ENCODE measurements at regions not wholly inside any gene's neighbourhood (a gene's known extent, or its start where the extent isn't known, plus 50 kb on each side); places are given as distances from the start of the nearest gene placed in this dataset.
A peak's percentile ranks its signal among the peaks of the same experiment; 100 is the strongest.

GRCh38 chr2:215828528-215829184, 184.7 kb downstream of the MREG start:
- H3K9me2 ChIP-seq = no peaks in the 10 kb centered on the region
- H3K4me1 ChIP-seq (ENCODE audit: control insufficient read depth in 1 of 2, insufficient read depth in 2 of 2, low read depth in 1 of 2, low read length in 1 of 2) = peaks cover 3 to 21% of the 10 kb centered on the region in 2 experiments; a peak in 2 of 4 replicates
- peaks cover 13% of the 10 kb centered on the region for H3F3A ChIP-seq (replicated peaks; ENCODE audit: insufficient read depth)
- H3K9ac ChIP-seq = no peak overlapping the region
- 77% methylated on average over 10 of the region's 10 CpGs for WGBS (ENCODE audit: low lambda C conversion rate)
- ChIA-PET POLR2A (no interaction called here), CTCF (interaction anchor here (0.6 to 2.0 kb wide), 17 partner anchors 11 to 654 kb away, joined by 3 to 14 read pairs (median 3); no protein-coding TSS in a partner anchor)
- H3K36me3 ChIP-seq (replicated peaks in 1 of 2; ENCODE audit: control insufficient read depth in 1 of 2, insufficient read depth in 2 of 2, low read length in 1 of 2) = no peaks in the 10 kb centered on the region
- peak; percentile 46 for DNase-seq
- TF ChIP-seq SMC3 (IDR thresholded peaks at IDR 0.05; ENCODE audit: low read depth, low read length) (peak; percentile 76), CTCF (IDR thresholded peaks at IDR 0.05) (peak; percentile 65), RAD21 (IDR thresholded peaks at IDR 0.05; ENCODE audit: low read length) (peak; percentile 80), MXI1 (IDR thresholded peaks at IDR 0.05; ENCODE audit: low read depth, low read length) (no peak)
- H3K4me3 ChIP-seq (ENCODE audit: low read depth in 2 of 2, low read length in 1 of 2) = no peak overlapping the region; a peak in 1 of 4 replicates
- no peak overlapping the region for H3K27ac ChIP-seq (ENCODE audit: low read depth in 2 of 2, low read length in 1 of 2)
- no peaks in the 10 kb centered on the region for H4K20me1 ChIP-seq (ENCODE audit: insufficient read depth)
- no peaks in the 10 kb centered on the region for H3K9me3 ChIP-seq
- no peak overlapping the region for H2AFZ ChIP-seq (ENCODE audit: low read depth)
- H3K4me2 ChIP-seq = no peak overlapping the region
- no peaks in the 10 kb centered on the region for H3K27me3 ChIP-seq (ENCODE audit: insufficient read depth)
- H3K79me2 ChIP-seq (ENCODE audit: insufficient read depth) = no peaks in the 10 kb centered on the region

GRCh38 chr2:215826838-215827441, 186.4 kb downstream of the MREG start:
- POLR2A ChIA-PET = no interaction called here
- CTCF ChIA-PET = interaction anchor here (0.8 to 2.0 kb wide), 3 partner anchors 49 to 306 kb away, joined by 3 to 5 read pairs (median 3); no protein-coding TSS in a partner anchor
- Histone ChIP-seq H3F3A (replicated peaks; ENCODE audit: insufficient read depth) (peaks cover 13% of the 10 kb centered on the region), H3K27ac (ENCODE audit: low read depth in 2 of 2, low read length in 1 of 2) (no peak overlapping the region), H3K4me1 (ENCODE audit: control insufficient read depth in 1 of 2, insufficient read depth in 2 of 2, low read depth in 1 of 2, low read length in 1 of 2) (peaks cover 3 to 21% of the 10 kb centered on the region in 2 experiments; a peak in 2 of 4 replicates), H3K4me2 (no peak overlapping the region), H3K9ac (no peak overlapping the region), H3K79me2 (ENCODE audit: insufficient read depth) (no peaks in the 10 kb centered on the region), H3K9me2 (no peaks in the 10 kb centered on the region), H3K4me3 (ENCODE audit: low read depth in 2 of 2, low read length in 1 of 2) (no peak overlapping the region), H3K27me3 (ENCODE audit: insufficient read depth) (no peaks in the 10 kb centered on the region), H3K9me3 (no peaks in the 10 kb centered on the region), H3K36me3 (replicated peaks in 1 of 2; ENCODE audit: control insufficient read depth in 1 of 2, insufficient read depth in 2 of 2, low read length in 1 of 2) (no peaks in the 10 kb centered on the region), H2AFZ (ENCODE audit: low read depth) (no peak overlapping the region; the same call in 1 of the 2 replicates), H4K20me1 (ENCODE audit: insufficient read depth) (no peaks in the 10 kb centered on the region)
- 67% methylated on average over 8 of the region's 8 CpGs for WGBS (ENCODE audit: low lambda C conversion rate)
- TF ChIP-seq FOXM1 (IDR thresholded peaks at IDR 0.05; ENCODE audit: low read depth) = no peak
- TF ChIP-seq FOSL2 (IDR thresholded peaks at IDR 0.05; ENCODE audit: borderline replicate concordance, low read depth) = no peak
- no peak for TF ChIP-seq FOXJ3 (CRISPR knock-in tag; IDR thresholded peaks at IDR 0.05)
- TF ChIP-seq SIN3A (IDR thresholded peaks at IDR 0.05; ENCODE audit: borderline replicate concordance, low read depth, low read length) = no peak
- no peak for TF ChIP-seq ELF1 (IDR thresholded peaks at IDR 0.05)
- no peak for TF ChIP-seq NFIC (IDR thresholded peaks at IDR 0.05; ENCODE audit: borderline replicate concordance)
- no peak for TF ChIP-seq NRF1 (IDR thresholded peaks at IDR 0.05; ENCODE audit: low read depth, low read length)
- TF ChIP-seq IRF3 (IDR thresholded peaks at IDR 0.05; ENCODE audit: low read depth, low read length) = no peak
- TF ChIP-seq MAX (IDR thresholded peaks at IDR 0.05; ENCODE audit: low read depth) = no peak
- TF ChIP-seq USF1 (IDR thresholded peaks at IDR 0.05; ENCODE audit: borderline replicate concordance, low read depth) = no peak
- TF ChIP-seq MEF2A (IDR thresholded peaks at IDR 0.05; ENCODE audit: borderline replicate concordance, low read depth) = no peak
- no peak for TF ChIP-seq SMC3 (IDR thresholded peaks at IDR 0.05; ENCODE audit: low read depth, low read length)
- no peak for TF ChIP-seq GATA2 (CRISPR knock-in tag; IDR thresholded peaks at IDR 0.05)
- TF ChIP-seq TCF12 (IDR thresholded peaks at IDR 0.05) = no peak
- no peak for TF ChIP-seq CHD2 (IDR thresholded peaks at IDR 0.05; ENCODE audit: low read length, partially characterized antibody)
- TF ChIP-seq JUND (IDR thresholded peaks at IDR 0.05) = no peak
- no peak for TF ChIP-seq TEAD4 (IDR thresholded peaks at IDR 0.05; ENCODE audit: borderline replicate concordance, insufficient read depth)
- TF ChIP-seq RXRA (IDR thresholded peaks at IDR 0.05; ENCODE audit: borderline replicate concordance, low read depth) = no peak
- no peak for TF ChIP-seq MXI1 (IDR thresholded peaks at IDR 0.05; ENCODE audit: low read depth, low read length)
- no peak for DNase-seq

Data from SK-N-SH (cell line).